Sigmoid colon (tissue), 4 donors: ENCODE measurements at regions not wholly inside any gene's neighbourhood (a gene's known extent, or its start where the extent isn't known, plus 50 kb on each side); places are given as distances from the start of the nearest gene placed in this dataset.

Experiments
- CTCF ChIP-seq, 4 experiments: fragments of 450-650 bp in 3 of 4; fragments of 200-600 bp in 1 of 4; IDR thresholded peaks; one replicate each; pipeline ENCODE4 v1.5.1; 2016 to 2019; ENCODE audit warnings: antibody characterized with exemption in 4 of 4, mild to moderate bottlenecking in 3 of 4, moderate library complexity in 2 of 4
- EP300 ChIP-seq, 4 donors: sonication (generic); formaldehyde crosslinking; IDR thresholded peaks; one replicate each; pipeline ENCODE4 v1.6.1; 2017; ENCODE audit warnings: antibody characterized with exemption in 4 of 4
- POLR2A ChIP-seq, 2 donors: fragments of 450-650 bp; IDR thresholded peaks; one replicate each; pipeline ENCODE4 v1.6.1; 2016; ENCODE audit warnings: antibody characterized with exemption in 2 of 2, mild to moderate bottlenecking in 2 of 2, moderate library complexity in 2 of 2
- POLR2AphosphoS5 ChIP-seq, 4 donors: sonication (generic); formaldehyde crosslinking; IDR thresholded peaks; one replicate each; pipeline ENCODE4 v1.6.1; 2017; ENCODE audit warnings: antibody characterized with exemption in 4 of 4

- TF ChIP-seq CTCF (IDR thresholded peaks at IDR 0.05) (no peak), POLR2AphosphoS5 (IDR thresholded peaks at IDR 0.05) (no peak), POLR2A (IDR thresholded peaks at IDR 0.05) (no peak), EP300 (IDR thresholded peaks at IDR 0.05) (no peak)
These were observed 1994.2 kb upstream of the PCDH20 start for GRCh38 chr13:63409791-63410351.
